Heart right ventricle (tissue), 16 donors: ENCODE measurements at regions not wholly inside any gene's neighbourhood (a gene's known extent, or its start where the extent isn't known, plus 50 kb on each side); places are given as distances from the start of the nearest gene placed in this dataset.

Source experiments
- ATAC-seq, 8 donors: fragments of 200-7000 bp; cut with Tn5 transposase; one replicate each; pipeline ENCODE4 v1.9.1; 2020; ENCODE audit warnings: mild to moderate bottlenecking in 8 of 8, moderate library complexity in 8 of 8, moderate number of reproducible peaks in 1 of 8
- DNase-seq, 2 donors: peaks; one replicate each; pipeline ENCODE4 v3.0.0-alpha.2; 2020
- H3K27ac ChIP-seq, 10 donors: fragments of 200-600 bp; sonication (generic) in 2 of 10; one replicate each; pipeline versions ENCODE4 v1.5.0 to v1.8.0; 2020 to 2022; ENCODE audit warnings: mild to moderate bottlenecking in 3 of 10
- H3K27me3 ChIP-seq, 7 donors: fragments of 200-600 bp; one replicate each; pipeline ENCODE4 v1.8.0; 2021 to 2022; ENCODE audit warnings: mild to moderate bottlenecking in 2 of 7
- H3K36me3 ChIP-seq, 9 donors: fragments of 200-600 bp; sonication (generic) in 1 of 9; one replicate each; pipeline versions ENCODE4 v1.5.0 to v1.8.0; 2020 to 2022; ENCODE audit warnings: mild to moderate bottlenecking in 2 of 9
- H3K4me1 ChIP-seq, 9 donors: fragments of 200-600 bp; sonication (generic) in 1 of 9; one replicate each; pipeline versions ENCODE4 v1.5.0 to v1.8.0; 2020 to 2022; ENCODE audit warnings: mild to moderate bottlenecking in 4 of 9
- H3K4me3 ChIP-seq, 10 donors: fragments of 200-600 bp; sonication (generic) in 2 of 10; one replicate each; pipeline versions ENCODE4 v1.5.0 to v1.8.0; 2020 to 2022; ENCODE audit warnings: mild to moderate bottlenecking in 7 of 10, moderate library complexity in 2 of 10
- H3K9me3 ChIP-seq, 11 donors: fragments of 200-600 bp in 10 of 11; sonication (generic) in 2 of 11; one replicate each; pipeline versions ENCODE4 v1.5.0 to v1.8.0; 2013 to 2022; ENCODE audit warnings: mild to moderate bottlenecking in 2 of 11, control low read depth in 1 of 11, moderate library complexity in 1 of 11
- WGBS, 2 donors: extraction: QIAGEN DNeasy Blood & Tissue Kit; methylation state at CpG; one replicate each; pipeline ENCODE4 v1.1.7; 2013; ENCODE audit warnings: inconsistent platforms in 1 of 2; 5-methylcytosine and 5-hydroxymethylcytosine counted together
- intact Hi-C, 10 donors: fragments of 100-400 bp; cut with DNase I; formaldehyde crosslinking; loops; one replicate each; pipeline versions ENCODE4 v1.11.1 to v1.14.2; 2022
- TF ChIP-seq, protein P1 (sequence below), 9 donors: fragments of 200-600 bp; sonication (generic) in 2 of 9; IDR thresholded peaks; one replicate each; pipeline versions ENCODE4 v1.5.0 to v1.8.0; 2021 to 2022; ENCODE audit warnings: antibody characterized with exemption in 9 of 9, mild to moderate bottlenecking in 5 of 9, moderate library complexity in 1 of 9
- donor health status: Arrhythmogenic right ventricular cardiomyopathy.
- donor health status: ischemic (EF 13 %, LVEDD 7.1; RV severe dilation, severe dysfunction).
- donor health status: healthy with polysubstance abuse.
- donor health status: DM: no; HTN: yes; CAD: no.
- donor health status: DM: no; HTN: no; CAD: no.
- donor health status: ischemic (EF 25% LVEDD 6.9; RV normal size, moderate dysfunction).
- donor health status: ischemic (EF 25% LVEDD 5.7; RV mildly dilated, moderate dysfunction).
- donor health status: healthy.
- donor health status: DM: yes; HTN: yes; CAD: no.
- donor health status: Ischemic cardiomyopathy.
- donor health status: ischemic (EF 35%, LVEDD 5.7; RV mildly dilated, moderate dysfunction).
- donor health status: nonischemic (EF 11% LVEDD 7.7; RV severe dilation, severe dysfunction).
- donor health status: DM: yes; HTN: yes; CAD: no.
- donor health status: PGD.
- donor health status: ischemic (EF 29% LVEDD 5.4; RV normal size, mild dysfunction).
- donor health status: nonischemic (EF 23%, LVEDD 6.1; RV moderate dilation, normal function).

DNA sequence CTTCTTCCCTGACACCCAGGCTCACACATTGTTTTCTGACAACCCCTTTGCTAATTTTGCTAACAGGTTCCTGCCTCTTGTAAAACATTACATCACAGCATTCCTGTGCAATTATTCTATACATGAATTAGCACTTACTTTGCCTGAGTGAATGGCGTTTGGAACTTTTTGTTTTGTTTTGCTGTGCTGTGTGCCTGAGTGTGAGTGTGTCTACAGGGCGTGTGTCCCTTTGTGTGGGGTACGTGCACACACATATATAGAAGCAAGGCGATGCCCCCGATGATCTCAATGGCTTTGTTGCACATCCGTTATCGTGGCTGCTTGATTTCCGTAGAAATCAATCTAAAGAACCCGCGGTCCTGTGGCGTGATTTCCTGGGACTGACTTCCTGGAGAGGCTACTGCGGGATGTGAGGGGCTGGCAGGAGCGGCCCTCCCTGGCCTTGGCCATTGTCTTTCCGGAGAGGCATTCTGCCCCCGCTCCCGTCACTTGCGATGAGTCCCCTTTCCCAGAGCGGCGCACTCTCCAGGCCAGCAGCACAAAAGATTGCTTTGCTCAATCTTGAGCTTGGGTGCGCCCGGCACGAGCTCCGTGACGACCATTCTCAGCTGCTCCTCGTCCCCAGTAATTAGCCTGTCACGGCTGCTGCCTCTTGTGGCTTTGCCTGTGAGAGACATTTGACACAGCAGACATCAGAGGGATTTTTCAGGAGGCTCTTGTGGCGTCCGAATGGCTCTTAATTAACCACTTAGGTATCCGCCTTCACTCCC, 398.1 kb upstream of the IRX1 start:
- DNase-seq (no peak), ATAC-seq (peak in 1 of 8 donors; percentile 18)
- TF ChIP-seq, protein P1, sequence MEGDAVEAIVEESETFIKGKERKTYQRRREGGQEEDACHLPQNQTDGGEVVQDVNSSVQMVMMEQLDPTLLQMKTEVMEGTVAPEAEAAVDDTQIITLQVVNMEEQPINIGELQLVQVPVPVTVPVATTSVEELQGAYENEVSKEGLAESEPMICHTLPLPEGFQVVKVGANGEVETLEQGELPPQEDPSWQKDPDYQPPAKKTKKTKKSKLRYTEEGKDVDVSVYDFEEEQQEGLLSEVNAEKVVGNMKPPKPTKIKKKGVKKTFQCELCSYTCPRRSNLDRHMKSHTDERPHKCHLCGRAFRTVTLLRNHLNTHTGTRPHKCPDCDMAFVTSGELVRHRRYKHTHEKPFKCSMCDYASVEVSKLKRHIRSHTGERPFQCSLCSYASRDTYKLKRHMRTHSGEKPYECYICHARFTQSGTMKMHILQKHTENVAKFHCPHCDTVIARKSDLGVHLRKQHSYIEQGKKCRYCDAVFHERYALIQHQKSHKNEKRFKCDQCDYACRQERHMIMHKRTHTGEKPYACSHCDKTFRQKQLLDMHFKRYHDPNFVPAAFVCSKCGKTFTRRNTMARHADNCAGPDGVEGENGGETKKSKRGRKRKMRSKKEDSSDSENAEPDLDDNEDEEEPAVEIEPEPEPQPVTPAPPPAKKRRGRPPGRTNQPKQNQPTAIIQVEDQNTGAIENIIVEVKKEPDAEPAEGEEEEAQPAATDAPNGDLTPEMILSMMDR (IDR thresholded peaks at IDR 0.05) = no peak
- H3K9me3 ChIP-seq = no peaks in the 10 kb centered on the region
- intact Hi-C loops = no loop called here
- H3K4me3 ChIP-seq = peak overlapping the region in 2 of 10 donors; percentile 9 to 17
- 4% methylated on average over 29 of the region's 29 CpGs for WGBS, 2 donors
- H3K4me1 ChIP-seq = peaks cover 0 to 8% (median 0%) of the 10 kb centered on the region in 9 donors
- no peak overlapping the region for H3K27ac ChIP-seq
- no peaks in the 10 kb centered on the region for H3K36me3 ChIP-seq
- peaks cover 0 to 86% (median 61%) of the 10 kb centered on the region in 7 donors for H3K27me3 ChIP-seq

DNA sequence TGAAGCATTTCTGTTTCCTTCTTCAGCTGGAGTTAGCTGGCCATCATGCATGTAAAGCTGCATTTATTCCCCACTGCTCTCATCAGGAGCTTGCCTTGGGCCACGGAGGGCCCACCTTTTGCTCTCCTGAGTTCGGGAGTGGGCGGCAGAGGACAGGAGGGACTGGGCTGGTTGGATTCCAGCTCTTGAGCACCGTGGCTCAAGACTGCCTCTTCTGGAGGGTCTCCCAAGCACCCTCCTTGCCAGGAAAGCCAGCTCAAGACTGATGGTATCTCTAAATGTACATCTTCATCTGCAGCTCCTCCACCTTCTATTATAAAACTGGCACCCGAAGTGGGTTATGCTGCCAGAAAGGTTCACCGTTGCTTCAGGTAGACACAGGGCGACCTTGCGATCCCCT, 399.6 kb upstream of the IRX1 start:
- intact Hi-C loops = no loop called here
- DNase-seq = no peak
- no peak overlapping the region for H3K4me3 ChIP-seq
- WGBS, 2 donors = 62 to 64% methylated on average over 8 of the region's 8 CpGs
- TF ChIP-seq, protein P1 (IDR thresholded peaks at IDR 0.05) = no peak
- no peaks in the 10 kb centered on the region for H3K9me3 ChIP-seq
- H3K36me3 ChIP-seq = no peaks in the 10 kb centered on the region
- H3K27me3 ChIP-seq = peaks cover 0 to 82% (median 60%) of the 10 kb centered on the region in 7 donors
- H3K4me1 ChIP-seq = peaks cover 0 to 8% (median 0%) of the 10 kb centered on the region in 9 donors
- ATAC-seq = no peak
- no peak overlapping the region for H3K27ac ChIP-seq

DNA sequence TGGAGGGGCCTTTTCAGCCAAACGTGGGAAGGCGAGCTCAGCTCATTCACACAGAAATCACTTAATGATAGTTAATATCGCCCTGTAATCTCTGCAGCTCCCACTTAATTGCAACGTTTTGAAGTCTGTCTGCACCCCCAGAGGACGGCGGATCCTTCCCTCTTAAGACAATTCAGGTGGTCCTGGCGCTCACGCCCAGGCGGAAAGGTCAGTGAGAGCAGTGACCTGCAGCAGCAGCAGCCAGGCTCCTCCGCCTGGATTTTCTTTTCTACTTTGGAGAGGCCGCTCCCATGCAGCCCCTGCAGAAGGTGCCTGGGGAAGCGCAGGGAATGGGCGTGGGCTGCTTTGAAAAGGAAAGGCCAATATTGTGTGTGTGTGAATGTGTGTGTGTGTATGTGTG, 400.9 kb upstream of the IRX1 start:
- Histone ChIP-seq H3K9me3 (no peaks in the 10 kb centered on the region), H3K4me3 (no peak overlapping the region), H3K4me1 (peaks cover 0 to 8% (median 0%) of the 10 kb centered on the region in 9 donors), H3K27ac (no peak overlapping the region), H3K27me3 (peaks cover 0 to 73% (median 47%) of the 10 kb centered on the region in 7 donors), H3K36me3 (no peaks in the 10 kb centered on the region)
- WGBS, 2 donors = 41 to 43% methylated on average over 13 of the region's 13 CpGs
- intact Hi-C loops = no loop called here
- TF ChIP-seq, protein P1 (IDR thresholded peaks at IDR 0.05) = no peak
- no peak for ATAC-seq
- DNase-seq = no peak

DNA sequence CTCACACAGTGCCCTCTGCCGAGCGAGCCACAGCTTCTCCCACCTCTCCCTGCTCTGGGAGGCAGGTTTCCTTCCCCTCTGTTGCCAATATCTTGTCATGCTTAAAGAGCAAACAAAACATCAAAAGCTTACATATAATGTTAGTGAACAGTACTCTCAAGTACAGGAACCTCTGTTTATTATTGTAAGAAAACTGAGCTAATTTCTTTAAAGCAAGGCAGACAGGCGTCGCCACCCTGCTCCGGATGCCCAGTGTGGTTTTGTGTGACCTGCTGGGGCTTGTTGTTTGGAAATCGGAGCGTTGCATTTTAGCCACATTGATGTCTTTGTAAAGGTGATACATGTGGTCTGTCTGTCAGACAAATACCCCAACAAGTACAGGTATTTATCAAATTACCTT, 401.4 kb upstream of the IRX1 start:
- 46 to 49% methylated on average over 7 of the region's 7 CpGs for WGBS, 2 donors
- ATAC-seq (no peak), DNase-seq (no peak)
- Histone ChIP-seq H3K27ac (no peak overlapping the region), H3K36me3 (no peaks in the 10 kb centered on the region), H3K4me3 (no peak overlapping the region), H3K9me3 (no peaks in the 10 kb centered on the region), H3K27me3 (peaks cover 0 to 73% (median 43%) of the 10 kb centered on the region in 7 donors), H3K4me1 (peaks cover 0 to 8% (median 0%) of the 10 kb centered on the region in 9 donors)
- intact Hi-C loops = no loop called here
- TF ChIP-seq, protein P1 (IDR thresholded peaks at IDR 0.05) = no peak
